GM18867 (cell line): ENCODE measurements at regions not wholly inside any gene's neighbourhood (a gene's known extent, or its start where the extent isn't known, plus 50 kb on each side); places are given as distances from the start of the nearest gene placed in this dataset.

ENCODE experiments used
- ATAC-seq: cut with Tn5 transposase; IDR thresholded peaks from one replicate; pipeline ENCODE4 v1.9.1; 2021; ENCODE audit warnings: mild to moderate bottlenecking, moderate library complexity; ENCODE audit not compliant: unreplicated experiment

GRCh38 chr15:56868170-56868569 is 50.3 kb upstream of the TCF12 start:
- ATAC-seq, result no peak

GRCh38 chr15:56866803-56867202 is 51.6 kb upstream of the TCF12 start:
- no peak for ATAC-seq

DNA sequence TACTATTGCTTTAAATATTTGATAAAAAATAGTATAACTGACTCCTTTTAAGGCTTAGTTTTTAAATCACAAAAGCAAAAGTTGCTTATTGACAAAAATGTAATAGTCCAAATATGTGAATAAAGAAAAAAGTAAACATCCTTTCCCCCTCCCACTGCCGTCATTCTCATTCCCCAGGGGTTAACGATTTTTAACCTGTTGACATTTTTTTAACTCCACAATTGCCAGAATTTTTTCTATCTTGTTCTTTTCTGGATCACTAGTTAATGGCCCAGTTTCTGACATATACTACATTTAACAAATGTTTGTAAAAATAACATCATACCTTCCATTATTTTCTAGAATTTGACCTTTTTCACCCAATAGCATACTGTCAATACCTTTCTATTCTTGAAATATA is 60.6 kb upstream of the TCF12 start:
- ATAC-seq, result no peak

DNA sequence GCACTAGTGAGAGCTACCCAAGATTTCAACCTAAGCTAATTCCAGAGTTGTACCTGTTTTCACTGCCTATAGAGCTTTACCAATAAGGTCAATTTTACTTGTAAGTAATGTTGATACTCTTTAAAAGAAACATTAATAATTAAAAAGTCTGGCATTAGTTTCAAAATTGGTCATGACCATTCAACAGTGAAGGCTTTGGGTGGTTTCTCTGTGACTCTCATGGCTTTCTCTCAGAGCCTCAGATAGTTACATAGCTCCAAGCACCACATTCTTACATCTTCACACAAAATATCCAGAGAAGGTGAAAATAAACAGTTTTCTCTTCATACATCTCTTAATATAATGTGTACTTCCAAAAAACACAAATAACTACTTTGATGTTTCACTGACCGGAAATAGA is 61.5 kb upstream of the TCF12 start:
- ATAC-seq, result peak; percentile 40

DNA sequence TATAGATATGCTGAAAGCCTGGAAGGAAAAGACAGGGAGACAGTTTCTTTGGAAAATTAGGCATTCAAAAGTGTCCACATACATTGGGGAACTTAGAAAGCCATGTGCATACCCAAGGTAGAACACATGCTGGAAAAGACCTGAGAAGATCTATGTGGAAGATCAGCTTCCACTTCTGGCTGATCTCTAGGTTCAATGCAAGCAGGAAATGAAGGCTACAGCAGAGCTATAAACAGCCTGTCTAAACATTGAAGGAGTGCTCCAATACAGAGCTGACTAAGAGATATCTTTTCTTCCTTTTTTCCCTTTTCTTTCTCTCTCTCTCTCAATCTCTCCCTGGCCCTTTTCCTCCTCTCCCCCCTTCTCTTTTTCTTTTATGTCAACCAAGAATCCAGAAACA is 73.6 kb upstream of the TCF12 start:
- no peak for ATAC-seq

GRCh38 chr15:56844471-56844870 is 74.0 kb upstream of the TCF12 start:
- no peak for ATAC-seq

GRCh38 chr15:56839641-56840040 is 78.8 kb upstream of the TCF12 start:
- ATAC-seq, result no peak

GRCh38 chr15:56839099-56839498 is 79.3 kb upstream of the TCF12 start:
- ATAC-seq, result no peak

DNA sequence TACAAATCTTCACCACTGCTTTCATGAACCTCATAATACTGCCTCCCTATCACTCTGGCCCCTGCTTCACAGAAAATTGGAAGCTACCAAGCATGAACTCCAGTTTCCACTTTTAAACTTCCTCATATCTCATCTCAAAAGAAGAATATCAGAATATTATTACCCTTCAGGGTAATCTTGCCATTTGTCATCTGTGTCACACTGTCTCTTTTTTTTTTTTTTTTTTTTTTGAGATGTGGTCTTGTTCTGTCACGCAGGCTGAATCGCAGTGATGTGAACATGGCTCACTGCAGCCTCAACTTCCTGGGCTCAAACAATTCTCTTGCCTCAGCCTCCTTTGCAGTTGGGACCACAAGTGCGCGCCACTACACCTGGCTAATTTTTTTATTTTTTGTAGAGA is 80.4 kb upstream of the TCF12 start:
- no peak for ATAC-seq

- no peak for ATAC-seq
Measured at GRCh38 chr15:56837273-56837672, 81.2 kb upstream of the TCF12 start.

DNA sequence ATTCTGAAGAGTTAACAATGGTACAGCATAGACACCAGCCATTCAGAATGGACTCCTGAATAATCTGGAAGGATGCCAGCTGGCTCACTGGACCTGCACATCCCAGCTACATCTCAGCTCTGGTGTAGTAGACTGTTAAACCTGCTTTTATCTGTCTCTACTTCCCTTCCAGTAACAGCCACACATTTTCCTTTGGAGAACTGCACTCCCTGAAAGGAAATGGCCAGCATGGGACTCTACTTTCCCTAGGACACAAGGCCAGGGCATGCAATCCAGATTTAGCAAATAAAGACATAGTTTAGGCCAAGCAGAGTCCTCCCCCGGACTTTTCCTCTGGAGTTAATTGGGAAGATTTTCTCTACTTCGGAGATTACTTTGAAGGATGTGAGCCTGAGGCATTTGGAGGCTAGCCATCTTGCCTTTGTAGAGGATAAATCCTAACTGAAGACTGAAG is 82.7 kb upstream of the TCF12 start:
- ATAC-seq, result no peak

DNA sequence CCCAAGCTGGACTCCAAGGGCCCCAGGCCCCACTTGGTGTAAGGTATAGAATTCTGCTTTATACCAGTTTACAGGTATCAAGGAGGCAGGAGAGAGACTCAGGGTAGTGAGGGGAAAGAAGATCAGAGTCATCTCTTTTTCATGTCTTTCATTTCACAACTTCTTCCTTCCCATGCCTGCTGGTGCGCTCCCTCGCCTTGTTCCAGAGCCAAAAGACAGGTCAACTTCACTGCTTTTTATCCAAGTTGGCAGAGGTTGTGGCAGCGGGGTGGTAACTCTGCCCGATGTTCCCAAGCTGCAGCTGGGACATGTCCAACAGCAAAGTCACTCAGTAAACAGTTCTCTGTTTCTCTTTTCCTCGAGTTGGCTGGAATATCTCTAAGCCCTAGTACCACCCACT is 86.3 kb upstream of the TCF12 start:
- ATAC-seq, result no peak

DNA sequence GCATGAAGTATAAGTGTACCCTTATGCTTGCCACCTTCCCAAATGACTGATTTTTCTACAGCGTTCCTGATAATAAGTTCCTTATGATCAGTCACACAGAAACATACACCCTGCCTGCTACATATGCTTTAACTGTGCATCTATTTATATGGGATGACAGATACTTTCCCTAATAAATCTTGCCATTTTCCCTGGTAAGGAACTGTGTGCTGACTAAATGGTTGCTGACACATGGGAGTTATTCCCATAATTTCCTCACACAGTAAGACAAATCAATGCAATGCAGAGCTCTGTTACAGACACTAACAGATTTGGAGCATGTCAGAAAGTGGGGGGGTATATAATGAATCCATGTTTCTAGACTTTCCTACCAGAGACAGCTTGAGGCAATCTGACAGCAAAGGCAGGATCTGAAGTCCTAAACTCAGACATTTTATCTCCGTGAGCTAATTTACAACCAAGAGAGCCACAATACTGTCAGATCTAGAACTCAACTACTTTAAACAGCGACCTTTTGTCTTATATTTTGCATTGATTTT is 86.9 kb upstream of the TCF12 start:
- ATAC-seq, result no peak

DNA sequence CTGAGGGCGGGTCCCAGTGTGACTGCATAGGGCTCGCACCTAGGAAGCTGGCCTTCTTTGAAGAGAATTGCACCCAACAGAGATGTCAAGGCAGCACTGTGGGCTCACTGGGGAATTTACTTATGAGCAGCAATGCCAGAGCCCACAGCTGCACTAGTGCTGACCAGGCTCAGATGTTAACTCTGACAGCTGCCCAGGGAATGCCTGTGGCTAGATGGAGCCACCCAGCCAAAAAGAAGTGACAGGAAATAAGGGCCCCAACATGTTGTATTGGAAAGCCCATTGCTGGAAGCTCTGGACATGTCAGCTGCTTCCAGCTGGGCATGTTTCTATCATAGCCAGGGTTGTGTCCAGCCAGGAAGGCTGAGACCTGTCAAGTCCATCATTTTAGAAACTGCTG is 90.9 kb upstream of the ZNF280D start:
- no peak for ATAC-seq

DNA sequence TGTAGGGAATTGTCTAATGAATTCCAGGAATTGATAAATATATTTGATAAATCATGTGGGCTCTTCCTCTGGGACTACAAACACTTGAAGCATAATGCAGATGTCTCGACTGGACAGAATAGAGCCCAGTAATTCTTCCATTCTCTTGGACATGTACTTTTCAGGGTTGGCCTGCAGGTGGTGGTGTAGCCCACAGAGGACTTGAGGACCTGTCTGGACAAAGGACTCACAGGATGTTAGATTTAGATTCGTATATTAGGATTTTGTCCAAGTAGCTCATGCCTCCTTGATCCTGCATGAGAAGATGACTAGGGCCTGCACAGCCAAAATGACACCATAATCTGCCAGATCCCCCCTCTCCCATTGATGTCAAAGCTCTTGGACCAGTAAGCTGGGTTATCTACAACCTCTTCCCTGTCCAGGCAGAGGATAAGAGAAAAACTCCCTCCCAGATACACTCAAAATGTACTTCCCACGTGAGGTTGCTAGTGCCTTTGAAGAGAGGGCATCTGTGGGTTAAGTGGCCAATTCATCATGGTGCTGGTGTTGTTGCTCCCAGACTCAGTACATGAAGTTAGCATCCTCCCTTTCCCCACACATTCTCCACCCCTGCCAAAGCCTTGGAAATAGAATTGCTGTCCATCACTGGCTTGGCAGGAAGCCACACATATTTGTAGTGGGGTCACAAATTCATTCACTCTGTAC is 88.6 kb upstream of the ZNF280D start:
- peak; percentile 83 for ATAC-seq

GRCh38 chr15:56820333-56820732 is 87.0 kb upstream of the ZNF280D start:
- ATAC-seq, result no peak

- ATAC-seq, result no peak
Measured at GRCh38 chr15:56817321-56818080, 84.2 kb upstream of the ZNF280D start.

DNA sequence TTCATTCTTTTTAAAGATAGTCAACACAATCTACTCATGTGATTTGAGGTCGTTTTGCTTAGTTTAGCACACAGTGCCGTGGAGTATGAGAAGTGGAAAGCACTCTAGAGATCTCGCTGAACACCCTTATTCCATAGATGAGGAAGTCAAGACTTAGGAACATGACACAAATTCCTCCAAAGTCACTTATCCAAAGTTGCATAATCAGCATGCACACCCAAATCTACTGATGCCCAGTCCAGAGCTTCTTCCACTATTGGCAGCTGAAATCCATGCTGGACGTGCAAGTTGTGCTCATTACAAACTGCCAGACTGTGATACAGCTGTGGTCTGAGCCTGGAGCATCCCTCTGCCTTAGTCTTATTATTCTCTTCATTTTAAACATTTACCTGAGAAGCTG is 83.5 kb upstream of the ZNF280D start:
- no peak for ATAC-seq

- ATAC-seq, result no peak
Measured at GRCh38 chr15:56815247-56815646, 81.9 kb upstream of the ZNF280D start.

DNA sequence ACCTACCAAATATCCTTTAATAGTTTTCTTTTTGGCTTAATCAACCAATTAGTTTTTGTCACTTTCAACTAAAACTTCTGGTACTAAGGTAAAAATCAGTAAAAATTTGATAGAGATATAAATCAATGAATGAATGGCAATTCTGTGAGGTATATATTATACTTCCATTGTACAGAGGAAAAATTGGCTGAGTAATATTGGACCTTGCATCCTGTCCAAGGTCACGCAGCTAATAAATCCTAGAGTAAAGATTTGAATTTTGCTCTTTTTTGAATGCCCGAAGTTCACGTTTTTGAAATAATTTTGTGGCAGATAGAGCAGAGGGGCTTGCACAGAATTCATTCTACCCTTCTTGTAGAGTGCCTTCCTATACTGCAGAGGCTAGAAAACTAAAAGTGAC is 81.1 kb upstream of the ZNF280D start:
- no peak for ATAC-seq

GRCh38 chr15:56813995-56814394 is 80.7 kb upstream of the ZNF280D start:
- ATAC-seq, result no peak

GRCh38 chr15:56812961-56813360 is 79.7 kb upstream of the ZNF280D start:
- ATAC-seq, result no peak
